RCC 7860 (cell line): ENCODE measurements at regions not wholly inside any gene's neighbourhood (a gene's known extent, or its start where the extent isn't known, plus 50 kb on each side); places are given as distances from the start of the nearest gene placed in this dataset.
A peak's percentile ranks its signal among the peaks of the same experiment; 100 is the strongest.
"Not testable (repeated sequence)": the region's sequence is repeated elsewhere in the genome, so short reads cannot be mapped to it uniquely, and the experiment has no call there.

Experiments
- DNase-seq: peaks from one replicate; pipeline ENCODE4 v3.0.0-alpha.2; 2015; ENCODE audit warnings: low spot score
- FAIRE-seq: peaks from 2 replicates; lab custom pipeline; 2012; peaks lifted over from hg19 to GRCh38; lab: Jason Lieb, UNC

DNA sequence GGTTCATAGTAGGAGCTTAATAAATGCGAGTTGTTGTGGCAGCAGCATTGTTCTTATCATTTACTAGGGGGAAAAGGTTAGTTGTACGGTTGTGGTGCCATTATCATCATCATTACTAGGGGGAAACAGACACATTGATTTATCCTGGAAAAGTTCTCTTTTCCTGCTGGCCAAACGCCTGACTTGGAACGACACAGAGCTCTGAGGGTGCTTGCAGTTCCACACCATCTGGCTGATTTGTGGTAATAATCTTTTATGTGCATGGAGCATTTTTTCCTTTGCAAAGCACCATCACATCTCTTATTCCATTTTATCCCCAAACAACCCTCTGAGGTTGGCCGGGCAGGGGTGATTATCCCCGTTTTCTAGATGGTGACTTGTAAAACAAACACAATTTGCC lies 219.4 kb downstream of the BUB3 start:
- DNase-seq (no peak), FAIRE-seq (no peak)

DNA sequence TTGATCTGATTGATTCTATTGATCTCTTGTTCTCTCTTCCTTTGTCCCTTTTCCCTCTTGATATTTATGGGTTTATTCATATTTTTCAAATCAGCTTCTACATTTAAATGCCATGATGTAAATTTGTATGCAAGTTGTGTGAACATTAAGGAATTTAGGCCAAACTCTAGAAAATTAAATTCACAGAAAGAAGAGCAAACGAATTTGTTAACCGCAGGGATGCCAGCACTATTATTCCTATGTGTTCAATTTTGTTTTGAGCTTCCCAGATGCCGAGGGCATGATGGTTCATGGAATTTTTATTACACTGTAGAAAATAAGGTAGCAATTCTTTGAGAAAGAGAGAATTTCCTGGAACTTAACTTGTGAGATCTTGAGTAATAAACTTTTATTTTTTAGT lies 220.9 kb downstream of the BUB3 start:
- DNase-seq (no peak), FAIRE-seq (no peak)

DNA sequence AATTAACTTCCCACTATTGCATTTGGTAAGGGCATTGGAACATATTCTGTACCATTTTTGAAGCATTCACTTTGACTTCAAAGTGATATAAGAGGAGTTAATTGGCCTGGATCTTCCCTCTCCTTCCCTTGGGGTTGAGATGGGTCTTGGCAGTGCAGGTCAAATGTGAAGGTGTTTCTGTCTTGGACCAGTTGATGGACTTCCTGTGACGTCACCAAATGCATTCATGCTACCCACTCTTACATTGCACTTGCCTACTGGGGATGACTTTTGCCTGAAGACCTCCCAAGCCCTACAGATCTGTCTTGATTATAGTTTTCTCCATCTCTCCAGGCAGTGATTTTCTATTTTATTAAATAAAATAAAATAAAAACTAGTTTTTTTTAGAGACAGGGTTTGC lies 221.5 kb downstream of the BUB3 start:
- FAIRE-seq (no peak), DNase-seq (no peak)

DNA sequence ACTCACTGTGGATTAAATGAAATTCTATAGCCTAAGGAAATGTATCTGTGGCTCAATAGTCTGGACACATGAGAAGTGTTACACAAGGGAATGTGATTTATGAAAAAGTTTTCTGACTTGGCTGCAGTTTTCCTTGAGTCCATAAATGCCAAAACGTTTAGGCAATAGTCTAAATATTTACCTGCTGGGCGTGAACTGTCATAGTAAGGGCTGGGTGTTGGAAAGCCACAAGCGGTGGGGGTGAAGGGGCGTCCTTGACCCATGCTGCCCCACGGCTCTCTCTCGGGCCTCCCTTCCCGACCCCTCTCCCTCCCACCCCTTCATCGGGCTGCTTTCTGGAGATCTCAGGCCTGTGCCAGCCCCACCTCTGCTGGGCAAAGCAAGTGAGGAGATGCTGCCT lies 223.7 kb downstream of the BUB3 start:
- no peak for FAIRE-seq
- no peak for DNase-seq

DNA sequence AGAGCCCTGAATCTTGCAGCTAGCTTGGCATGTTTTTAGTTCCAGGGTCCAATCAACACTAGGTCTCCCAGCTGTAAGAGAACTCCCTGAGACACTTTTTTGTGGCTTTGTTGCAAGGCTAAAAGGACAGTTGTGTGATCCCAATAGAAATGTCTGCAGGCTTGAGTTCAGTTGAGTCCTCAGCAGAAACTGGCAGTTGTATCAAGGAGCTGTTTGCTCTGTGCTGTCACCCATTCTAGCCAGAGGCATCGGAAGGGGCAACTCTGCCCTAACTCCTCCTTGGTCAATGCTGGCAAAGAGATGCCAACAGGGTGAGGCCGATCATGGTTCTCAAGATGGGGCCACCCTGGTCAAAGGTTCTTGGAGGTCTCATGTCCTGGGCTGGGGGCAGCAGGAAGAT lies 224.1 kb downstream of the BUB3 start:
- DNase-seq (no peak), FAIRE-seq (no peak)

DNA sequence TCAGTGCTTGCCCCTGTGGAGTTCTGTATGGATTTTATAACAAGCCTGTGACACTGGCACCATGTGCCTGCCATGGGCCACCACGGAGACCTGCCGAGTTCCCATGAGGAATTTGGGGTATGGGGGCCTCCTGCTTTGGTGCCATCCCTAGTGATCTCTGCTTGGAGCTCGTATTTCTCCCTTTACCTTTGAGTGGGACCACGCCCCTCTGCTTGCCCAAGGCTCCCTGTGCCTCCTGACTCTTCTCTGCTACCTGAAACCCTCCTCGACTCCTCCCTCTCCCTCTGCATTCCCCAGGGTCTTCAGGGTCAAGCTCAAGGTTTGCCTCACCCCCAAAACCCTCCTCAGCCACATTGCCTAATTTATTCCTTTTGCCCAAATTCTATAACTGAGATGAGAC lies 225.0 kb downstream of the BUB3 start:
- FAIRE-seq = no peak
- DNase-seq = no peak

DNA sequence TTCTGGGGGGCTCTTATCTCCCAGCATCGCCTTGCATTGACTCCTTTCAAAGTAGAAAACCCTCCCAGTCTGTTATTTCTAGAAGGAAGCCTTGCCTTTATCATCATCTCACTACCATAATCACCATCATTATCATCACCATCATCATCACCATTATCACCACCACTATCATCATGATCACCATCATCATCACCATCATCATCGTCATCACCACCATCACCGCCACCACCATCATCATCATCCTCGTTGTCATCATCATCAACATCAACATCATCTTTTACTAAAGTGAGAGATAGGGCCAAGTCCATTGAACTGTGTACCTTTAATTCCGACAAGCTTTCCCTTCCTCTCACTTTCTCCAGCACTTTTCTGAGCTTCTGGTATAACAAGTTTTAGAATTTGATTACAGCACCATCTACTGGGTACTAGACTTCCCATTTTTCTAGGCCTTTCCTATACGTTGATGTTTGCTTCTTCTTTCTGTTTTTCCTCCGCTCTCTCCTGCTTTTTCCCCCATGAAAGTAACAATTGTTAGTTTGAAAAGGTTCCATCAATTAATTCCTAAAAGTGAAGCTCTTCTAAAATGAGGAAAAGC lies 226.4 kb downstream of the BUB3 start:
- DNase-seq (peak; percentile 21), FAIRE-seq (no peak)

DNA sequence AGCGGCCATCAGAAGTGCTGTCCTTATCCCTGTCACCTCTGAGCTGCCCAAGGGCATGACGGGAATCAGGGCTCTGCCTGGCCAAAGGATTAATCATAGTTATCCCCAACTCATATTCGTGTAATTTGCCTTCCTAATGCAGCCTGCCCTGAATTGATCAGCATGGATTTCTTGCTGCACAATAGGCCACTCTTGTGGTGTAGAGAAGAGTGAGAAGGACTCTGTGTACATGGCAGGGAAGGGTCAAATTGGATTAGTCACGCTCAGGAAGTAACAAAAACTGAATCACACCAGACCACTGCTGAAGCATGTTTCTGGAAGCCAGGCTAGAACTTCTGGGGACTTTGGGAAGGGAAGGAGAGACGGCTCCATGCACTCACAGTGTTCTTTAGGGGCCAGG lies 227.0 kb downstream of the BUB3 start:
- FAIRE-seq = no peak
- no peak for DNase-seq

DNA sequence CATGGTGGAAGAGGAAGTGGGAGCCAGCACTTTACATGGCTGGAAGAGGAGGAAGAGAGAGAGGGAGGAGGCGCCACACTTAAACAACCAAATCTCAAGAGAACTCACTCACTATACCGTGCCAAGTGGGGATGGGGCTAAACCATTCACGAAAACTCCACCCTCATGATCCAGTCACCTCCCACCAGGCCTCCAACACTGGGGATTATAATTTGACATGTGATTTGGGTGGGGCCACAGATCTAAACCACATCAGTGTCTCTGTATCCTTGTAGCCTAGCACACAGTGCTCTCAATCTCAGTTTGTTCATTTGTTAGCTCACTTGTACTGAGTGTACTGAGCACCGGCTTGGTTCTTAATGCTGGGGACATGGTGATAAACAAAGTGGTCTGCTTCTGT lies 228.3 kb downstream of the BUB3 start:
- DNase-seq (no peak), FAIRE-seq (no peak)

DNA sequence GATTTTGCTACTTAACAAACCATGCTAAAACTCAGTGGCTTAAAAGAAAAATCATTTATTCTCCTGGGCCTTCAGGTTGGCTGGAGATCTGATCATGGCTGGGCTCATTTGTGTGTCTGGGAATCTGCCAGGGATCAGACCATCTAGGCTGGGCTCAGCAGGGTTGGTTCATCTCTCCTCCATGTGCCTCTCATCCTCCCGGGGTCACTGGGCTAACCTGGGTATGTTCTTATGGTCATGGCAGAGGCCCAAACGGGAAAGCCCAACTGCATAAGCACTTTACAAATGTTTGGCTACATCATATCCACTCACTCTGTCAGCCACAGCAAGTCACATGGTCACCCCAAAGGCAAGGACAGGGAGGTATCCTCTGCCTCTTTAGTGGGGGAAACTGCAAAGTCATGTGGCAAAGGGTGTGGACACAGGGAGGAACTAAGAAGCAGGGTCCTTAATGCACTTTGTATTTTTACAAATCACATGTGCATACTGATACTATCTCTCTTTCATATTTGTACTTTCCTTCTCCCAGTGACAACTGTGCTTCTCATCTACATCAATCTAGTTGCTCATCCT lies 231.4 kb downstream of the BUB3 start:
- DNase-seq (no peak), FAIRE-seq (no peak)

DNA sequence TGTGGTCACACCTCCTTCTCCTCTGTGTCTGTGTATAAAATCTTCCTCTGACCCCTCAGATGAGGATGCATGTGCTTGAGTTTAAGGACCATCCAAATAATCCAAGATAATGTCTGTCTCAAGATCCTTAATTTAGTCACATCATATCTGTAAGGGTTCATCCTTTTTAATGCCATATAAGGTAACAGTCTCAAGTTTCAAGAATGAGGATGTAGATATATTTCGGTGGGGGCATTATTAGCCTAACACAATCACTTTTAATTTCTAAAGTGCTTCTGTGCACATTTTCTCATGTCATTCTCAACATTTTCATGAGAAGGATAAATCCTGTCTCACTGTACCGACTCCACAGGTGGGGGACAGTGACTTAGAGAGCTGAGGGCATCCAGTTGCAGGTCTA lies 235.3 kb downstream of the BUB3 start:
- DNase-seq (no peak), FAIRE-seq (no peak)

DNA sequence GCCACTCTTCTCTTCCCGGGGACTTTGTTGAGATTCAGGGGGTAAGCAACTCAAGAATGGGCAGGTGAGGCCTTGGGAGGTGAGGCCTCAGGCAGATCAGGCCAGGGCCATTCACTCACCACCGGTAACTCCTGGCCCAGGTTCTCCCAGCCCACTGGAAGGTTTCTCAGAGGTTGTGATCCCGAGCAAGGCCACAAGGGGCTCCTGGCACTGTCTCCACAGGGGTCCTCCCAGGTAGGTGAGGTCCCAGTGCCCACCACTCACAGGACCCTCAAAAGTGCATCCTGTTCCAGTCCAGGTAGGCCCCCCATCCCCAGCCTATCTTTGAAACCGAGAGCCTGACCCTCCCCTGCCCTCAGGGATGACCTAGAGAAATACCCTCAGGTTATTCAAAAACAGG lies 236.1 kb downstream of the BUB3 start:
- DNase-seq (no peak), FAIRE-seq (no peak)

DNA sequence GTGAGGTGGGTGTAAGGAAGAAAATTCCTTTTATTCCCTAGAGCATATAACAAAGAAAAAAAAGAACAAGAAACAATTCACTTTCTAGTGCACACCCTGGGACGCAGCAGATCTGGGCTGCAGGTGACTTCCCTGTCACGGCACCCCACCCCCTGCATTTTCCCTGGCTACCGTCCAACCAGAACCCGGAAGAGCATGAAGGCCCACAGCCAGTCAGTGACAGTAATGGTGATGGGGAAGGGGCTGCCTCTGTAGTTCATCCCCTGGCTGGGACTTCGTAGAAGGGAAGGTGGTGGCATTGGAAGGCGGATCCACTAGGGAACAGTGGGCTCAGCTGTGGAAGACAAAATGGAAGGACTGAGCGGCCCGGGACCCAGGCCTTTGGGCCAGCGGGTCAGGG lies 236.7 kb downstream of the BUB3 start:
- FAIRE-seq (no peak), DNase-seq (no peak)

DNA sequence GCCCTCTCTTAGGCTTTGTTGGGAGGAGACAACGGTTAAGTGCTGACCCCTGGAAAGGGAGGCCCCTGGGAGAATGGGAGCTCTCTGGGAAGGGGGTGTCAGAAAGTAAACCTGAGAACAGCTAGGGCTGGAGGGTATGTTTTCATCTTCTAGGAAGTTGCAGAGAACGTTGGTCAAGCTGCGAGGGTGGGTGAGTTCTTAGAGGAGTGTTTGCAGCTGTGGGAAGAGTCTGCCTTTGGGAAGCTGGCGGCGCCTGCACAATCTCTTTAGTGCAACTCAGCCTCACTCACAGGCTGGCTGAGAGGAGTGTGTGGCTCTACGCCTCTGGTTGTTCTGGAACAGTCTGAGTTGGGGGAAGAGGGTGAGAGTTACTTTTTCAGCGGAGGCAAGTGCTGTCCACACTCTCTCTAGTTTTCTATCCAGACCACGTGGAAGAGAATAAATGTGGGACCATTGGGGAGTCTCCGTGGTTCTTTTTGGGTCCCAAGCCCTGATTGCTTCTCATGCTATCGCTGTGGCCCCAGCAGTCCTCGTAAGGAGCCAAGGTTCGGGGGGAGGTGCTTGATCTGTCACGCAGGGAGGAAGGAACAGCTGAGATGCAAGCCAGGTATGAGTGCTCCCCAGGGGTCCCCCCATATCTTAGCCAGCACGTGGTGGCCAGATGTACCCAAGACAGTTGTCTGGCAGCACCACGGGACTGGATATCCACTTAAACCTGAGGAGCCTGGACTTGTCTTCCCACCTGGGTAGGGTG lies 237.2 kb downstream of the BUB3 start:
- DNase-seq (no peak), FAIRE-seq (no peak)

DNA sequence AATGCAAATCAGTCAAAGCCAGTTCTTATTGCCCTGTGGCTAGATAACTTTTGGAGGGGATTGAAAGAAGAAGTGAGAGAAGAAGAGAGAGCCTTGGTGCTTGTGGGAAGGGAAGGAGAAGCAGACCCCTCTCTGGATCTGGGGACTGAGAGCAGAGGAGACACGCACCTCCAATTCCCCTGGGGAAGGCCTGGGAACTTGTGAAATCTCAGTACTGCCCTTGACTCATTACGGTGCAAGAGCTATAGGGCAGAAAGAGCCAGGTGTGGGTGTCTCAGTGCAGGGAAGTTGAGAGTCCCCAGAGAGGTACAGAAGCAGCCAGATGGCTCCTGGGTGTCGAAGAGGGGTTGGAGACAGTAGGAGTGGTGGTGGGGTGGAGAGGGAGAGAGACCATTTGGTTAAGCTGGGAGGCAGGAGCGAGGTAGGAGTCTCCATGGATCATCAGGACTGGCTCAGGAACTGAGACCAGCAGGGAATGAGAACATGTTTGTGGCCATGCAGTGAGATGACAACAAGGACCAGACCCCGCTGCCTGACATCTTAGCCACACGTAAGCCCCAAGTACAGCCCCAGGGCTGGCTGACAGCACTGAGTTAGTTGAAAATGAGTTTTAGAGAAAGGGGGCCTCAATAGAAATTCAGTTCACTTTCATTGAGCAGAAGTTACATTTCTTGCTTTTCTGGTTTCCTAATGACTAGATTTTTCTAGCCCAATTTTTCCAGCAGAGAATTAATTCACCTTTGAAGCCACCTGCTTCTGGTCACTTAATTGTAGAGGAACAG lies 238.2 kb downstream of the BUB3 start:
- DNase-seq = no peak
- FAIRE-seq = no peak

DNA sequence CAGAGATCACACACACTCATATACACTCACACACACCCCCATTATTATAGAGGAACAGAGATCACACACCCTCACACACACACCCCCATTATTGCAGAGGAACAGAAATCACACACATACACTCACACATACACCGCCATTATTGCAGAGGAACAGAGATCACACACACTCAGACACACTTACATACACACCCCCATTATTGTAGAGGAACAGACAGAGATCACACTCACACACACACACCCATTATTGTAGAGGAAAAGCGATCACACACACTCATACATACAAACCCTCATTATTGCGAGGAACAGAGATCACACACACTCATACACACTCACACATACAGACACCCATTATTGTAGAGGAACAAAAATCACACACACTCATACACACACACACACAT lies 239.0 kb downstream of the BUB3 start:
- FAIRE-seq = no peak
- no peak for DNase-seq

DNA sequence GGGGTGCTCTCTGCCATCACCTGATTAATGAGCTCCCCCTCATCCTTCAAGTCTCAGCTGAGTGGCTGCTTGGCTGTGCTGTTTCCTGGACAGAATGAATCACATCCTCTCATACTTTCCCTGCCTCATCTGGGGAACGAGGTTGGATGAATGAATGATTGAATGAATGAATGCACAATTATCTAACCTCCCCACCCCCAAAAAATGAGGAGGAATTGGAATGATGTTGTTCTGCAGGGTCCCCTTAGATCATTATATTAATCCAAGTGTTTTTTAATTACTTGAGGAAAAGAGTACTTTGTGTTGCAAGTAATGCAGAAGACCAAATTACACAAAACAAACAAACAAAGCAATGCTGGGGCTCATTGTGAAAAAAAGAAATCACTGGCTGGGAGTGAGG lies 240.2 kb downstream of the BUB3 start:
- FAIRE-seq (no peak), DNase-seq (no peak)

DNA sequence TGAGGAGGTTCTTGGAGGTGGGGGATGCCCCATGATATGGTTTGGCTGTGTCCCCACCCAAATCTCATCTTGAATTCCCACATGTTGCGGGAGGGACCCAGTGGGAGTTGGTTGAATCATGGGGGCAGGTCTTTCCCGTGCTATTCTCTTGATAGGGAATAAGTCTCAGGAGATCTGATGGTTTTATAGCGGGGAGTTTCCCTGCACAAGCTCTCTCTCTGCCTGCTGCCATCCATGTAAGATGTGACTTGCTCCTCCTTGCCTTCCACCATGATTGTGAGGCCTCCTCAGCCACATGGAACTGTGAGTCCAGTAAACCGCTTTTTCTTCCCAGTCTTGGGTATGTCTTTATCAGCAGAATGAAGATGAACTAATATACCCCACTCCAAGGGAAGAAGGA lies 241.0 kb downstream of the BUB3 start:
- FAIRE-seq, DNase-seq: not testable (repeated sequence)

DNA sequence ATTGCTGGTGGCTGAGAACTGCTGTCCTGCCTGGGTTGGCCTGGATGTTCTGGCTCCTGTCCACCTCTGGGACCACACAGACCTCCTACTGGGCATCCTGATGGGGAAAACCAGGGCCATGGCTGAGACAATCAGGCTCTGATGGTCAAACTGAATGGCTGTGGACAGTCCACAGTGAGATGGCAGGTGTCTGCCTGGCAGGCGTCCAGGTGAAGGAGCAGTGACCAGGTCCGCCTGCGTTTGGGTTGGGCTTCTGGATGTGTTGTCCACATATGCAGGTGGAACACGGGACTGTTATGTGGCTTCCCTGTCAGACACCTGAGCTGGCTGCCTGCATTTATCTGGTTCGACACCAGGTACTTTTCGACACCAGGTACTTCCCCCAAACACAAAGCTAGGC lies 241.7 kb downstream of the BUB3 start:
- no peak for DNase-seq
- no peak for FAIRE-seq

DNA sequence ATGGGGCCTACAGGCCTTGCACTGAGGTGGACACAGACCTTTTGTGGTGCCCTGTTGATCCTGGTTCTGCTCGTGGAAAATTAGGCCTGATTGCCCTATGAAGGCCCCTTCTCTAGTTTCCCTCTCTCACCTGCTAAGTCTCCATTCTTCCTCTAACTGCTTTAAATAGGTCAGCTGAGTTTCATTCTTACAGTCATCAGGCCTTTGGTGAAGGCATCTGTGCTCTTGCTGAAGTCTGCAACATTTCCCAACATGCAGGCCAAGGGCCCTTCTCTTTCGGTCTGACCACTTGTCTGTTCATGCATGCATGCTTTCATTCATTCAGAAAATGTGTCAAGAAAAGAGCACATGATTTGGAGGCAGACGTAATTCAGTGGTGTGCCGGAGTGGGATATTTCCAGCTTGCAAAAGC lies 244.0 kb downstream of the BUB3 start:
- FAIRE-seq (no peak), DNase-seq (no peak)

DNA sequence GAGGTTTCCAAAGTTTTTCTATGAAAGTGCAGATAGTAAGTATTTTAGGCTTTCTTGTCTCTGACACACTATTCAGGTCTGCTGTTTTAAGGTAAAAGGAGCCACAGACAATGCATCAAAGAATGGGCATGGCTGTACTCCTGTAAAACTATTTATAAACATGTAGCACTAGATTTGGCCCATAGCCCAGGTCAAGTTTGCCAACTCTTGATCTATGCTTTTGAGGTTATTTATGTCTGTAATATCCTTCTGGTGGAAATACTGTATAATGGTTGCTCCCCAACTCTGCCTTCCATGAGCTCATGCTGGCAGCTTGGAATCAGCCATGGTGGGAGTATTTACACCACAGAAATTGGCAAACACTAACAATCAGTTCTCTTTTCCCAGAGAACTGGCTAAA lies 244.6 kb downstream of the BUB3 start:
- FAIRE-seq (no peak), DNase-seq (no peak)
